ENCODE measurements at regions not wholly inside any gene's neighbourhood (a gene's known extent, or its start where the extent isn't known, plus 50 kb on each side); places are given as distances from the start of the nearest gene placed in this dataset.

DNA sequence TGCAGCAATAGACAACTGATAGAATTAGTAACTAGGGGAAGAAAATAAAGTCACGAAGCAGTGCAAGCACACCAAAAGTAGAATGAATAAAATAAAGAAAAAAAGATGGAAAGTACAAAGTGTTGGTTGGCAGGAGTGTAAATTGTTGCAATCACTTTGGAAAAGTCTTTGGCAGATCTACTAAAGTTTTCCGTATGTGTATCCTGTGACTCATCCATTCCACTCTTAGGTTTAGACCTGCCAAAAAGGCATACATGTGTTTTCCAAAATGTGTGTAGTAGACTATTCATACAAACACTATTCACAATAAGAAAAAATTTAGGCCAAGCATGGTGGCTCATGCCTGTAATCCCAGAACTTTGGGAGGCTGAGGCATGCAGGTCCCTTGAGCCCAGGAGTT, 282.1 kb upstream of the FSIP2 start:
- TF ChIP-seq EZH2 (IDR thresholded peaks at IDR 0.05), result no peak
- no peak for TF ChIP-seq POLR2AphosphoS5 (IDR thresholded peaks at IDR 0.05; ENCODE audit: borderline replicate concordance, low read depth, low read length)
- TF ChIP-seq FOXP2 (optimal IDR thresholded peaks at IDR 0.05; ENCODE audit: control extremely low read depth, extremely low read length, insufficient read depth), result no peak

Data from SK-N-MC (cell line).